Glutamatergic neuron (in vitro differentiated cells): ENCODE measurements at regions not wholly inside any gene's neighbourhood (a gene's known extent, or its start where the extent isn't known, plus 50 kb on each side); places are given as distances from the start of the nearest gene placed in this dataset.

ENCODE experiments used
- DNase-seq: peaks from one replicate; pipeline ENCODE4 v3.0.0; 2022
- H3K27ac Mint-ChIP-seq: one replicate; pipeline ENCODE4 v1.8.0; 2020; ENCODE audit warnings: mild to moderate bottlenecking, mixed read lengths, inconsistent platforms; ENCODE audit not compliant: unreplicated experiment
- H3K27me3 Mint-ChIP-seq: one replicate; pipeline ENCODE4 v1.8.0; 2020; ENCODE audit warnings: mild to moderate bottlenecking, moderate library complexity, mixed read lengths, inconsistent platforms; ENCODE audit not compliant: unreplicated experiment
- H3K36me3 Mint-ChIP-seq: one replicate; pipeline ENCODE4 v1.8.0; 2020; ENCODE audit warnings: mild to moderate bottlenecking, mixed read lengths, inconsistent platforms; ENCODE audit not compliant: unreplicated experiment
- H3K4me1 Mint-ChIP-seq: one replicate; pipeline ENCODE4 v1.8.0; 2020; ENCODE audit warnings: mild to moderate bottlenecking, low read depth, mixed read lengths, inconsistent platforms; ENCODE audit not compliant: unreplicated experiment
- H3K4me3 Mint-ChIP-seq: one replicate; pipeline ENCODE4 v1.8.0; 2020; ENCODE audit warnings: mild to moderate bottlenecking, mixed read lengths, inconsistent platforms; ENCODE audit not compliant: unreplicated experiment
- H3K9me3 Mint-ChIP-seq: one replicate; pipeline ENCODE4 v1.8.0; 2020; ENCODE audit warnings: mild to moderate bottlenecking, moderate library complexity, mixed read lengths, inconsistent platforms; ENCODE audit not compliant: unreplicated experiment
- TF ChIP-seq, protein P1 (sequence below): fragments of 200-600 bp; sonication (generic); IDR thresholded peaks from one replicate; pipeline ENCODE4 v1.5.0; 2021; ENCODE audit not compliant: partially characterized antibody, unreplicated experiment

DNA sequence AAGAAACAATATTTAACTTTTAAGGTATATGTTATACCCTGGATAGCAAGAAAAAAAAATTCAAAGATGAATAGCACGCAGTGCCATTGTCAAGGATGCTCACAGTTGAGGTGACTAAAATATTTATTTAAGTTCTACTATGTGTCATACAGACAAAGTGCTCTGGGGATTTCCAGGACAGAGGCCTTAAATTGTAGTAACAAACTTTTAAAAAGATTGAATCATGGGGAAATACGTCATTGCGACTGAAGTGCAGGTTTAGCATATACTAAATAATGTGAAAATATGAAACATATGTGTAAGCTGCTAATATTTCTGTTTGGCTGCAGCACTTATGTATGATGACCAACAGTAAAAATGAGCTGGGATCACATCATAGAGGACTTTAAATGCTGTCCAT, 748.0 kb upstream of the PCDH7 start:
- no peaks in the 10 kb centered on the region for H3K9me3 Mint-ChIP-seq
- no peaks in the 10 kb centered on the region for H3K4me1 Mint-ChIP-seq
- H3K27me3 Mint-ChIP-seq: no peaks in the 10 kb centered on the region
- H3K36me3 Mint-ChIP-seq: no peaks in the 10 kb centered on the region
- H3K4me3 Mint-ChIP-seq: no peak overlapping the region
- TF ChIP-seq, protein P1, sequence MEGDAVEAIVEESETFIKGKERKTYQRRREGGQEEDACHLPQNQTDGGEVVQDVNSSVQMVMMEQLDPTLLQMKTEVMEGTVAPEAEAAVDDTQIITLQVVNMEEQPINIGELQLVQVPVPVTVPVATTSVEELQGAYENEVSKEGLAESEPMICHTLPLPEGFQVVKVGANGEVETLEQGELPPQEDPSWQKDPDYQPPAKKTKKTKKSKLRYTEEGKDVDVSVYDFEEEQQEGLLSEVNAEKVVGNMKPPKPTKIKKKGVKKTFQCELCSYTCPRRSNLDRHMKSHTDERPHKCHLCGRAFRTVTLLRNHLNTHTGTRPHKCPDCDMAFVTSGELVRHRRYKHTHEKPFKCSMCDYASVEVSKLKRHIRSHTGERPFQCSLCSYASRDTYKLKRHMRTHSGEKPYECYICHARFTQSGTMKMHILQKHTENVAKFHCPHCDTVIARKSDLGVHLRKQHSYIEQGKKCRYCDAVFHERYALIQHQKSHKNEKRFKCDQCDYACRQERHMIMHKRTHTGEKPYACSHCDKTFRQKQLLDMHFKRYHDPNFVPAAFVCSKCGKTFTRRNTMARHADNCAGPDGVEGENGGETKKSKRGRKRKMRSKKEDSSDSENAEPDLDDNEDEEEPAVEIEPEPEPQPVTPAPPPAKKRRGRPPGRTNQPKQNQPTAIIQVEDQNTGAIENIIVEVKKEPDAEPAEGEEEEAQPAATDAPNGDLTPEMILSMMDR: no peak
- H3K27ac Mint-ChIP-seq: no peak overlapping the region
- no peak for DNase-seq

DNA sequence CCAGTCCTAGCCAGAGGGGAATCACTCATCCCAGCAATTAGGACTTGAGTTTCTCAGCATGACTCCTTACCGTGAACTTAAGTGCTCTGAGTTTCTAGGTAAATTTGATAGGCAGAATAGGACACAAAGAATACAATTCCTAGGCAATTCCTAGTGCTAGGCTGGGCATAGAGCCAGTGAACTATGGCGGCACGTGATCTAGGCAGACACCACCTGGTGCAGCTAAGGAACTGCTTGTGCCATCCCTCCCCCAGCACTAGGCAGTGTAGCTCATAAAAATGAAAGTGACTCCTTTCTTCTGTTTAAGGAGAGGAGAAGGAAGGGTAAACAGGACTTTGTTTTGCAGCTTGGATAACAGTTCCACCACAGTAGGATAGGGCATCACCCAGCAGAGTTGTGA, 736.3 kb upstream of the PCDH7 start:
- no peak for DNase-seq
- TF ChIP-seq, protein P1: no peak
- no peaks in the 10 kb centered on the region for H3K27me3 Mint-ChIP-seq
- H3K9me3 Mint-ChIP-seq: no peaks in the 10 kb centered on the region
- no peaks in the 10 kb centered on the region for H3K36me3 Mint-ChIP-seq
- no peaks in the 10 kb centered on the region for H3K4me1 Mint-ChIP-seq
- no peak overlapping the region for H3K27ac Mint-ChIP-seq
- H3K4me3 Mint-ChIP-seq: no peak overlapping the region

DNA sequence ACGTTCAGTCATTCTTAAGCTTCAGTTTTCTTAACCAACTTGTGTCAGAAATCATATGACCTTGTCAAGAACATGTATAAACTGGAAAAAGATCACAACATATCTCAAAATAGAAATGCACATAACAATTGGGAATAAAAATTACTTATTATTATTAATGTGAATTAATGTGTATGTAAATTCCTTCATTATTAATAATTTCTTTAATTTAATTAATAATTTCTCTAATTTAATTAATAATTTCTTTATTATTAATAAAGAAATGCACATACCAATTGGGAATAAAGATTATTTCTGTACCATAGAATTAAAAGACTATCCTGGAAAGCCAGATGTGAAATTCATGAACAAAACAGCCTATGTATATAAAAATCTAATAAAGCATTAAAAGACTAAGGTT, 718.5 kb upstream of the PCDH7 start:
- H3K4me1 Mint-ChIP-seq: no peaks in the 10 kb centered on the region
- TF ChIP-seq, protein P1: no peak

DNA sequence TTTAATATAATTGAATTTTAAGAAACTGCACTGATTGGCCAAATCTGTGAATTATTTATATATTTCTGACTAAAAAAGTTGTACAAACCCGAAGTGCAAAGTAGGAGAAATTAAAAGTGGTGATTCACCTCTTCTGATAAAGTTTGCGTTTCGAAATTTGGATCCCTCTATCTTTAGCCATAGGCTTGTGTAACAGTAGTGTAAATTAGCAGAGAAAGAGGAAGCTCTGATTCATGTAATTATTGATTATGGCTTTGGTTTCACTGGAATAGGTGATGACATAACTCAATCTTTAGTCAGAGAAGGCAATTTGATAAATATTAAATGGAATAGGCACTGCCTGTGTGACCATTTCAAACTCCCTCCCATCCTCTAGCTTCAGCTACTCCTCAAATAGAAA, 717.8 kb upstream of the PCDH7 start:
- Mint-ChIP-seq H3K9me3 (peaks cover 3% of the 10 kb centered on the region), H3K27ac (no peak overlapping the region), H3K4me3 (no peak overlapping the region), H3K36me3 (no peaks in the 10 kb centered on the region), H3K27me3 (no peaks in the 10 kb centered on the region), H3K4me1 (no peaks in the 10 kb centered on the region)
- TF ChIP-seq, protein P1: no peak
- DNase-seq: no peak

More for the DNA sequence above, 718.5 kb upstream of the PCDH7 start:
- H3K4me3 Mint-ChIP-seq: no peak overlapping the region
- H3K27ac Mint-ChIP-seq: no peak overlapping the region
- H3K9me3 Mint-ChIP-seq: peaks cover 1% of the 10 kb centered on the region
- no peaks in the 10 kb centered on the region for H3K27me3 Mint-ChIP-seq
- DNase-seq: no peak
- H3K36me3 Mint-ChIP-seq: no peaks in the 10 kb centered on the region

DNA sequence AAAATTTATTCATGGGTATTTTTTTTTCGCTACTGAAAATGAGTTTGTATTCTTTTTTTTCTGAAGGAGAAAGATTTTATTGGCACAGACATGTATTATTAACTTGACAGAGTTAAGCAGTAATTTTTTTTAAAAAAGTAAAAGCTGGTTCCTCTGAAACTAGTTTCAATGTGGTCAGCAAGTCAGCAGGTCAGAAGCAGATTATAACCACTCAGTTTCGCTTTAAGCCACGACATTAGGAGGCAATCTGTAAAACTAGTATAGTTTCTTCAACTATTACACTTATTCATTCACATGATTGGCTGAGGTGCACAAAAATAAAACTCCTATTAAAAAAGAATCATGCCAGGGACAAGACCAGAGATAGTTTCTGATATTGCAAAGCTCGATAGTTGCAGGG, 714.2 kb upstream of the PCDH7 start:
- H3K27me3 Mint-ChIP-seq: no peaks in the 10 kb centered on the region
- H3K27ac Mint-ChIP-seq: no peak overlapping the region
- peaks cover 2% of the 10 kb centered on the region for H3K9me3 Mint-ChIP-seq
- DNase-seq: no peak
- peaks cover 2% of the 10 kb centered on the region for H3K36me3 Mint-ChIP-seq
- TF ChIP-seq, protein P1: no peak
- no peak overlapping the region for H3K4me3 Mint-ChIP-seq
- no peaks in the 10 kb centered on the region for H3K4me1 Mint-ChIP-seq
